Naive B cell (primary cell): ENCODE measurements at regions not wholly inside any gene's neighbourhood (a gene's known extent, or its start where the extent isn't known, plus 50 kb on each side); places are given as distances from the start of the nearest gene placed in this dataset.

Source experiments
- ATAC-seq, 2 donors: fragments of 150-1000 bp; cut with Tn5 transposase; 2 replicates each; pipeline ENCODE4 v1.10.0; 2021; ENCODE audit warnings: low read depth in 2 of 2, mild to moderate bottlenecking in 2 of 2, moderate library complexity in 2 of 2
- DNase-seq: peaks from one replicate; pipeline ENCODE4 v3.0.0; 2022
- H3K27ac Mint-ChIP-seq, 6 donors: one replicate each; pipeline ENCODE4 v1.8.0; 2020 to 2022; ENCODE audit warnings: mild to moderate bottlenecking in 6 of 6, mixed read lengths in 6 of 6, moderate library complexity in 5 of 6, inconsistent platforms in 2 of 6
- H3K27me3 Mint-ChIP-seq, 3 donors: one replicate each; pipeline ENCODE4 v1.8.0; 2021 to 2022; ENCODE audit warnings: mixed read lengths in 3 of 3, mild to moderate bottlenecking in 1 of 3
- H3K36me3 Mint-ChIP-seq, 2 donors: one replicate each; pipeline ENCODE4 v1.8.0; 2020 to 2022; ENCODE audit warnings: mixed read lengths in 2 of 2, inconsistent platforms in 1 of 2, mild to moderate bottlenecking in 1 of 2
- H3K4me1 Mint-ChIP-seq, 3 donors: one replicate each; pipeline ENCODE4 v1.8.0; 2020 to 2022; ENCODE audit warnings: mixed read lengths in 3 of 3, inconsistent platforms in 1 of 3, mild to moderate bottlenecking in 1 of 3, moderate library complexity in 1 of 3
- H3K4me3 Mint-ChIP-seq, 8 donors: one replicate each; pipeline ENCODE4 v1.8.0; 2020 to 2022; ENCODE audit warnings: mild to moderate bottlenecking in 8 of 8, mixed read lengths in 8 of 8, moderate library complexity in 8 of 8, inconsistent platforms in 2 of 8
- H3K9me3 Mint-ChIP-seq, 7 donors: one replicate each; pipeline ENCODE4 v1.8.0; 2020 to 2022; ENCODE audit warnings: mixed read lengths in 7 of 7, mild to moderate bottlenecking in 5 of 7, inconsistent platforms in 2 of 7, moderate library complexity in 1 of 7

DNA sequence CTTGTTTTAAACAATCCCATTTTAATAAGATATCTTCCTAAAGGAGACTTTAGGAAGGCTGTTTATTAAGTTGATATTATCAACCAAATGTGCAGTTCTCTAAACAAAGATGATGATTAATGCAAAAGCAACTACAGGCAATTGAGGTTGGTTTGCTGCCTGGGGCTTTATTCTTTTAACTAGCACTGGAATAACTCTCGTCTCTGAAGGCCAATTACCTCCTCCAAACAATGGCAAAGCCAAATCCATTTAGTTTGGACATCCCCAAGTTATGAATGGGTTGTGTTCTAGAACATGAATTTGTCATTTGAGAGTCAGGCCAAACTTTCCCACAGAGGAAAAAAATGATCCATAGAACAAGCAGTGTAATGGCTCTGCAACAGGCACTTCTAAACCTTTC lies 114.1 kb downstream of the SLC16A9 start:
- ATAC-seq = no peak
- Mint-ChIP-seq H3K4me1 (no peaks in the 10 kb centered on the region), H3K27ac (no peak overlapping the region), H3K36me3 (no peaks in the 10 kb centered on the region), H3K9me3 (peaks cover 0 to 2% (median 0%) of the 10 kb centered on the region in 7 donors), H3K4me3 (no peak overlapping the region), H3K27me3 (peaks cover 19 to 51% (median 19%) of the 10 kb centered on the region in 3 donors)
- no peak for DNase-seq

DNA sequence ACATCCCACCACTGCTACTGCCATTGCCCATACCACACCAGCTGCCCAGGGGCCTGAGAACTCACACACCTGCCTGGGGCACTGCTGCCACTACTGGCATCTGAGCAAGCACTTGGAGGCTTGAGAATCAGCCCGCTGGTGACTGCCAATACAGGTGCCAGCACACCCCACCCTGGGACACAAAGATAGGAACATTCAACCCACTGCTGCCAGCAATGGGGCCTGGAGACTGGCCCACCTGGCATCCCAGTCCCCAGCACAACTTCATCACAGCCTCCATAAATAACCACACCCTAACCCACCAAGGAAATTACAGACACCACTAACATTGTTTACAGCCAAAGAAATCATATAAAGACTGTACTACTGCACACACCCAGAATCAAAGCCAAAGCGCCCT lies 115.9 kb downstream of the SLC16A9 start:
- ATAC-seq (no peak), DNase-seq (no peak)
- no peak overlapping the region for H3K27ac Mint-ChIP-seq
- H3K36me3 Mint-ChIP-seq = no peaks in the 10 kb centered on the region
- H3K4me1 Mint-ChIP-seq = no peaks in the 10 kb centered on the region
- H3K27me3 Mint-ChIP-seq = peaks cover 19 to 44% (median 22%) of the 10 kb centered on the region in 3 donors
- peaks cover 0 to 2% (median 0%) of the 10 kb centered on the region in 7 donors for H3K9me3 Mint-ChIP-seq
- peak overlapping the region in 1 of 8 donors; percentile 39 for H3K4me3 Mint-ChIP-seq

DNA sequence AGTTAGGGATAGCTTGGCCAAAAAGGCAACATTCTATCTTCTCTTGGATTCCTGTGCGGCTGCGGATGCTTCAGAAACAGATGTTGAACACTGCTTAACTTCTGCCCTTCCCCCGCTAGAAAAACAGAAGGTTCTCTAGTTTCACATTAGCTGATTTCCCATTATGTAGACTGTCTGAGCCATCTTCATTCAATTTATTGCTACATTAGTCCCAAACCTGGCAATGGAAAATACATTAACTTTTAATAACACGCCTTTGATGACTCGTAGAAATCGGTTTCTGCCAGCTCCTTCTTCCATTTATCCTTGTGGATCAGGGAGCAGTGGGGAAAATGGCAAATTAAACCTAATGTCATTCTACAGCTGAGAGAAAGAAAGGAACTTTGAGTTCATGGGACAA lies 119.9 kb downstream of the SLC16A9 start:
- Mint-ChIP-seq H3K27me3 (peaks cover 13 to 28% (median 18%) of the 10 kb centered on the region in 3 donors), H3K9me3 (no peaks in the 10 kb centered on the region), H3K36me3 (no peaks in the 10 kb centered on the region), H3K4me1 (no peaks in the 10 kb centered on the region), H3K27ac (no peak overlapping the region), H3K4me3 (no peak overlapping the region)
- no peak for ATAC-seq
- no peak for DNase-seq

DNA sequence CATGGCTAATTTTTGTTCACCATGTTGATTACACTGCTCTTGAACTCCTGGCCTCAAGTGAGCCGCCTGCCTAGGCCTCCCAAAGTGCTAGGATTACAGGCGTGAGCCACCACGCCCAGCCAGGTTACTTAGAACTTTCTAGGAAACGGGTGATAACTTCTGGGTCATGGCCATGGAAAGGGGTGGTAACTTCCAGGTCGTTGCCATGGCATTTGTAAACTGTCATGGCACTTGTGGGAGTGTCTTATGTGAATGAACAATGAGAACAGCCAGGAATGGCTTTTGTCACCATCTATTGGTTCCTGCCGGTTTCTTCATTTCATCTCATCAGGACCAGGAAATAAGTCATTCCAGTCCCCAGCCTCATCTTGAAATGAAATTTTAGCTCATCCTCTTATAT lies 120.9 kb downstream of the SLC16A9 start:
- Mint-ChIP-seq H3K27me3 (peaks cover 9 to 22% (median 15%) of the 10 kb centered on the region in 3 donors), H3K4me3 (no peak overlapping the region), H3K4me1 (no peaks in the 10 kb centered on the region), H3K27ac (no peak overlapping the region), H3K36me3 (no peaks in the 10 kb centered on the region), H3K9me3 (no peaks in the 10 kb centered on the region)
- no peak for ATAC-seq
- DNase-seq = no peak

DNA sequence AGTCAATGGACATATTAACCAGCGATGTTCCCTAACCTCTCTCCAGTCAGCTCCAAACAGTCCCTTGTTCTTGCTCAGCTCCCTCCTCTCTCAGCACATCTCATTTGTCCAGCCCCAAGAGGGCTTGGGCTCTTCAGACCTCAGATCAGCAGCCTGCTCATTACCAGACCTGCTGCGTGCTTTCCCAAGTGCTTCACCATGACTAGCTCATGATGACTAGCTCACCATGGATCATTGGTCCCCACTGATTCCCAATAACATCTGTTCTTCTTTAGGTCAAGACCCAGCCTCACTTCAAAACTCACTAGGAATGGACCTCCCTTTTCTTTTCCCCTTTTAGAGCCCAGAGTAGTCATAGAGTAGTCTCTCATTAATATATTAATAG lies 121.9 kb downstream of the SLC16A9 start:
- Mint-ChIP-seq H3K36me3 (no peaks in the 10 kb centered on the region), H3K4me1 (no peaks in the 10 kb centered on the region), H3K9me3 (no peaks in the 10 kb centered on the region), H3K27me3 (peaks cover 8 to 19% (median 15%) of the 10 kb centered on the region in 3 donors), H3K27ac (no peak overlapping the region), H3K4me3 (no peak overlapping the region)
- no peak for DNase-seq
- ATAC-seq = no peak

DNA sequence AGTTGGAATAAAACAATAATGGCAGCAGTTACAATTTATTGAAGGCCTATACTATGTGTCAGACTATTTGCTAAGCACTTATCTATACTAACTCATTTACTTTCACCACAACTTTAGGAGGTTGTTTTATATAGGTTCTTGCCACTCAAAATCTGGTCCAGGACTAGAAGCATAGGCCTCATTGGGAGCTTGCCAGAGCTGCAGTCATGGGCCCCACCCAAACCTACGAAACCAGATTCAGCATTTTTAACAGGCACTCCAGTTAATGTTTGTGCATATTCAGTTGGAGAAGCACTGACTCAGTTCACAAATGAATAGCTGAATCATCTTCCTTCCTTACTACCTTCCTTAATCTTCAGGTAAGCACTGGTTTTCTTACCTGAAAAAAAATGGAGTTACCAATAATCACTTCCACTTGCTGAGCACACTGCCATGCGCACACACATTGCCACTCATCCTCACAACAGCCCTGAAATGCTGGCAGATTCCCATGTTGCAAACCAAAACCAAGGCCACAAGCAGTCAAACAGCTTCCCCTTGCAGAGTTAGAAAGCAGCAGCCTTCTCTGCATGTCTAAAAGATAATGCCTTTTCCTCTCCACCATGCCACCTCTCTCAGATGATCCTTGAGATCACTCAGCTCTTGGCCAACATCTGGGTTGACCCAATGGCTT lies 122.4 kb downstream of the SLC16A9 start:
- DNase-seq = no peak
- Mint-ChIP-seq H3K27me3 (peaks cover 8 to 15% (median 14%) of the 10 kb centered on the region in 3 donors), H3K4me3 (no peak overlapping the region), H3K27ac (no peak overlapping the region), H3K4me1 (no peaks in the 10 kb centered on the region), H3K9me3 (no peaks in the 10 kb centered on the region), H3K36me3 (no peaks in the 10 kb centered on the region)
- no peak for ATAC-seq

DNA sequence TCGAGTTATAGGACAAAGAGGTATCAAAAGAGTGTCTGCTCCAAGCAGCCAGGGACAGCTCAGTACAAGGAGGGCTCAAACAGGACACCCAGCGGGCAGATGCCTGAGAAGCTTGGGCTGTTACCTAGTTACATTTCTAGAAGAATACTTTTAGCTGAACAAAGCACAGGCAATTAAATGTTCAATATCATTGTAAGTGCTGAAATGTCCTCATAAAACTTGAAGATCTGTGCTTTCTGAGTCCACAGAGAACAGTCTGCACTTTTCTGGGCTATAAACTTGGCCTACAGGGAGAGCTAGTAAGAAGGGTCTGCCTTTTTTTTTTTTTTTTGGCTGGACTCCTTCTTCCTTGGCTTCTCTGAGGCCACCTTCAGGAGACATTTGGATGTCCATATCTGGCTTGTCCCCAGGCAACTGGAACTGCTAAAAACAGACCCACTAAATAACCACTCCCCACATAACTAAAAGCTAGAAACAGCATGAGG lies 123.2 kb downstream of the SLC16A9 start:
- Mint-ChIP-seq H3K27me3 (peaks cover 4 to 10% (median 8%) of the 10 kb centered on the region in 3 donors), H3K9me3 (no peaks in the 10 kb centered on the region), H3K4me1 (no peaks in the 10 kb centered on the region), H3K27ac (no peak overlapping the region), H3K4me3 (no peak overlapping the region), H3K36me3 (no peaks in the 10 kb centered on the region)
- ATAC-seq = no peak
- no peak for DNase-seq

DNA sequence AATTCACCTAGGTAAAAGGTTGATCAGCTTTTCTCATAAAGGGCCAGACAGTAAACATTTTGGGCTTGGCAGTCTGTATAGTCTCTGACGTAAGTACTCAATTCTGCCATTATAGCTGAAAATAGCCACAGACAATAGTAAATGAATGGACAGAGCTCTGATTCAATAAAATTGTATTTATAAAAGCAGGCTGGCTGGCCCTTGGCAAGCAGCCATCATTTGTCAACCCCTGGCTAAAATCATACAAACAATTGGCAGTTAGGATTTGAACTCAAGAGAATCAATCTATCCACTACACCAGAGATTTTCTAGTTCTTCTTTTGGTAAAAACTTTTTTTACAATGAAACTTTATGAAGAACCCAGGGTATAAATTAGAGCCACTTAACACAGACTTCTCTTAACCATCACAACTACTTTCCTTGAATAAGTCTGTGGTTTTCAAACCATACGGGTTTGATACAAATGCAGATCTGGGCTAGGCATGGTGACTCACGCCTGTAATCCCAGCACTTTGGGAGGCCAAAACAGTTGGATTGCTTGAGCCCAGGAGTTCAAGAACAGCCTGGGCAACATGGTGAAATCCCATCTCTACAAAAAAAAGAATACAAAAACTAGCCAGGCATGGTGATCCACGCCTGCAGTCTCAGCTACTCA lies 124.5 kb downstream of the SLC16A9 start:
- H3K27me3 Mint-ChIP-seq = peaks cover 0 to 14% (median 10%) of the 10 kb centered on the region in 3 donors
- DNase-seq (no peak), ATAC-seq (no peak)
- H3K36me3 Mint-ChIP-seq = no peaks in the 10 kb centered on the region
- no peak overlapping the region for H3K4me3 Mint-ChIP-seq
- H3K4me1 Mint-ChIP-seq = no peaks in the 10 kb centered on the region
- no peaks in the 10 kb centered on the region for H3K9me3 Mint-ChIP-seq
- H3K27ac Mint-ChIP-seq = no peak overlapping the region

DNA sequence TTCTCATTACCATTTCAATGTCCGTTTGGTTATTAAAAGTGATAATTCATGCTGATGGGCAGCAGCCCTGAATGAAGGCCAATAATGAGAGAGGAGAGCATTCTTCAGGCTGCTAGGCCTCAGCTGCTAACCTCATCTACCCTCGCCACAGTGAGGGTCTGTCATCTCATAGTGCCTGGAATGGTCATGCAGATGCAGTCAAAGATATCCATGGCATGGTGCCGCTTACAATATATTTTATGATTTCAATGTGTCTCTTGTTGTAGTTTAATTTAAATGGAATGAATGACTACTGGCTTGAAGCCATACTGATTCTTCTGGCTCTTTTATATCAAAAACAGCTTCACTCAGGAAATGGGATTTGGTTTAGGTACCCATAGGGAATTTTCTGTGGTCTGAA lies 126.9 kb downstream of the SLC16A9 start:
- Mint-ChIP-seq H3K27ac (no peak overlapping the region), H3K9me3 (peaks cover 0 to 1% (median 0%) of the 10 kb centered on the region in 7 donors), H3K4me1 (no peaks in the 10 kb centered on the region), H3K27me3 (peaks cover 0 to 16% (median 10%) of the 10 kb centered on the region in 3 donors), H3K4me3 (no peak overlapping the region), H3K36me3 (no peaks in the 10 kb centered on the region)
- DNase-seq (no peak), ATAC-seq (no peak)

DNA sequence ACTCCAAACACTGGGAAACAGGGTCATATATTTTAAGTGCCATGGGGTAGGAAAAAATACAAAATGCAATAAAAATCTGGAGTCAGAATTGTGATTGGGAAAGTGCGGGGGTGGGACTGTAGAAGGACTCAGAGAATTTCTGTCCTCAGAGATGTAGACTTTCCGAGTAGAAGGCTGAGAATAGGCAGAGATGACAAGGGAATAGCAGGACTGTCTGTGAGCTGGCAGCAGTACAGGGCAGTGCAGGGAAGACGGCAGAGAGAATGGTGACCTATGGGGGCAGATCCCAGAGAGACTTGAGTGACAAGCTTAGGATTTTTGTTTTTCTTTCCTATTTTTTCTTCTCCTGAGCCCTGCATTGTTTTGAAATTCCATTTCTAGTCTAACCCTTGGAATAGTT lies 127.6 kb downstream of the SLC16A9 start:
- Mint-ChIP-seq H3K4me3 (no peak overlapping the region), H3K9me3 (peaks cover 0 to 5% (median 0%) of the 10 kb centered on the region in 7 donors), H3K27ac (no peak overlapping the region), H3K27me3 (peaks cover 0 to 16% (median 10%) of the 10 kb centered on the region in 3 donors), H3K4me1 (no peaks in the 10 kb centered on the region), H3K36me3 (no peaks in the 10 kb centered on the region)
- no peak for ATAC-seq
- no peak for DNase-seq

DNA sequence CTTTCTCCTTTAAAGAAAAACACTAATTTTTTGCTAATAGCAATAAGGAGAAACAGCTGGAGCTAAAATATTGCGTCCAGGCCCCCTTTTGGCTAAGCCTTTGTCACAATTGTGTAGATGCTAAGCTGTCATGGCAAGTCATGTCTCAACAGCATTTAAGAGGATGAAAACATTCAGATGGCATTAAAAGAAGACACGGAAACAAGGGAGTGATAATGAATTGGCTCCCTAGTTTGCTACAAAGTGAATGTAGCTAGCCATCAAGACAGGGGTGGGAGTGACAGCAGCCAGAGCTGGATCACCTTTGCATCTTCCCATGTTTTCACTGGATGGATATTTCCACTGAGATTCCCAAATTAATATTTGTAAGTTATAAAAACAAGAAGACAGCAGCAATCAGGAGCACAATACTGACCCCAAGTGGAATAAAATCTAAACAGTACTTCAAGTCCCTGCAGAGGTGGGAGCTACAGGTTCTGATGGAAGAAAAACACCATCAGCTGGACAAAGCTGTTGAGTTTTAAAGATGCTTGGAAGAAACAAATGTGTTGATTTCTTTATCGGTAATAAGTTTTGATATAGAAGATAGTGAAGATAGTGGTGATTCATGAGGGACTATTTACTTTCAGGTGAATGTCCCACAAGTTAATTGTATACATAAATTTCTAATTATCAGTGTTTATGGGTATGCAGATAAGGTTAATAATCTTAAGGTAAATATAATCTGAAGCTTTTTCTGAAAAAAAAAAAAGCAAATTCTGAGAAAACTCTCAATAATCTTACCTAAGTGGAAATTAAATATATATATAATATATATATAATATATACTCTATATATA lies 129.4 kb downstream of the SLC16A9 start:
- Mint-ChIP-seq H3K4me1 (no peaks in the 10 kb centered on the region), H3K27me3 (peaks cover 0 to 16% (median 7%) of the 10 kb centered on the region in 3 donors), H3K4me3 (no peak overlapping the region), H3K27ac (no peak overlapping the region), H3K36me3 (no peaks in the 10 kb centered on the region), H3K9me3 (peaks cover 0 to 5% (median 0%) of the 10 kb centered on the region in 7 donors)
- no peak for ATAC-seq
- DNase-seq = no peak

DNA sequence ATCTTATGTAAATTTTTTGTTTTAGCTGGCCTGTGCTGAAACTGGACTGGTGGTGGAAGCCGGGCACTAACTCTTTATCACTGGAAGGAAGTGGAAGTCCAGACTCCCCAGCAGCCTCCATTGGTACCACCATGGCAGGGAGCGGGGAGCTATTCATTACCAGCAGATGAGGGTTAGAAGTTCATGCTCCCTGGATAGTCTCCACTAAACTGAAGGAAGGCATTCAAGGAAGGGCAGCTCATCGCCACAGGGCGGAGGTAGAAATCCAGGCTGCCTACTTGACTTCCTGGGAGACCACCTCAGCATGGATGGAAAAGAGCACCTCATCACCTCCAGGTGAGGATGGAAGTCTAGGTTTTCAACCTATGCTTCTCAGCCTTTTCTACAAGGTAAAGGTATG lies 130.9 kb downstream of the SLC16A9 start:
- H3K36me3 Mint-ChIP-seq = no peaks in the 10 kb centered on the region
- no peak overlapping the region for H3K27ac Mint-ChIP-seq
- ATAC-seq (no peak), DNase-seq (no peak)
- no peaks in the 10 kb centered on the region for H3K4me1 Mint-ChIP-seq
- H3K9me3 Mint-ChIP-seq = peaks cover 0 to 5% (median 0%) of the 10 kb centered on the region in 7 donors
- no peak overlapping the region for H3K4me3 Mint-ChIP-seq
- H3K27me3 Mint-ChIP-seq = peaks cover 1 to 18% (median 5%) of the 10 kb centered on the region in 3 donors

DNA sequence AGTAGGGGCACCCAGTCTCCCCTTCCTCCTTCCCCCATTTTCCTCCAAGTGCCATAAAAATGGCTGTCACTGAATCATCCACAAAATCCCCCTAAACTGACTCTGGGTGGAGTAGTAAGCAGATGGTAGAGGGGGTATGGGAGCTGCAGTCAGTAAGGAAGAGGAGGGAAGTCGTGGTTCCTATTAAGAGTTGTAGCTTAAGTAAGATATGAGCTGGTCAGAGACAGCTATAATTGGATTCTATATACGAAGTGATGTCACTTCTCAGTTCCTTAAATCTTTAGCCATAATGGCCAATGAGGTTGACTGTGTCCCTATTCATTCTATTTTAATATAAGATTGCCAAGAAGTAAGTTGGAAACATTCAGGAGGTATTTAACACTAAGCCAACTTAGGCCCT lies 131.7 kb downstream of the SLC16A9 start:
- no peak for DNase-seq
- Mint-ChIP-seq H3K36me3 (no peaks in the 10 kb centered on the region), H3K9me3 (peaks cover 0 to 5% (median 0%) of the 10 kb centered on the region in 7 donors), H3K4me3 (no peak overlapping the region), H3K27ac (no peak overlapping the region), H3K4me1 (no peaks in the 10 kb centered on the region), H3K27me3 (peaks cover 0 to 13% (median 6%) of the 10 kb centered on the region in 3 donors)
- ATAC-seq = no peak
